Left ventricle myocardium superior (tissue), 1 donor: ENCODE measurements at regions not wholly inside any gene's neighbourhood (a gene's known extent, or its start where the extent isn't known, plus 50 kb on each side); places are given as distances from the start of the nearest gene placed in this dataset.

Source experiments
- ATAC-seq: fragments of 200-7000 bp; cut with Tn5 transposase; one replicate; pipeline ENCODE4 v1.9.1; 2020; ENCODE audit warnings: mild to moderate bottlenecking, moderate library complexity
- DNase-seq: peaks from one replicate; pipeline ENCODE4 v3.0.0-alpha.2; 2020
- intact Hi-C: fragments of 100-400 bp; cut with micrococcal nuclease; formaldehyde crosslinking; loops from one replicate; pipeline ENCODE4 v1.11.0; 2022
- donor health status: DM: no; HTN: yes; CAD: no; lungs with severe emphysema.

DNA sequence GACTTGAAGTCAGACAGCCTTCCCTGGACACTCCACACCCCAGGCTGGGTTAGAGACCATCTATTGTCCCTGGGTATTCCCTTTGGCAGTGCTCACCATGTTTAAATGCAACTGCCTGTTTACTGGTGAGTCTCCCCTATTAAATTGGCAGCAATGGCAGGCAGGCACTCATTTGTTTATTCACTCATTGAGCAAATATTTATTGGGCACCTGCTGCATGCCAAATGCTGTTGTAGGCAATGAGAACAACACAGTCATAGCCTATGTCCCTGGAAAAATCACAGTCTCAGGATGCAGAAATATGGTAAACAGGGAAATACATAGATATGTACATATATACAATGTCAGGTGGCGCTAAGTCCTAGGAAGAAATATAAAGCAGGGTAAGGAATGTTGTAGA lies 212.8 kb downstream of the SUDS3 start:
- no peak for DNase-seq
- ATAC-seq, result no peak
- intact Hi-C loops, result no loop called here

DNA sequence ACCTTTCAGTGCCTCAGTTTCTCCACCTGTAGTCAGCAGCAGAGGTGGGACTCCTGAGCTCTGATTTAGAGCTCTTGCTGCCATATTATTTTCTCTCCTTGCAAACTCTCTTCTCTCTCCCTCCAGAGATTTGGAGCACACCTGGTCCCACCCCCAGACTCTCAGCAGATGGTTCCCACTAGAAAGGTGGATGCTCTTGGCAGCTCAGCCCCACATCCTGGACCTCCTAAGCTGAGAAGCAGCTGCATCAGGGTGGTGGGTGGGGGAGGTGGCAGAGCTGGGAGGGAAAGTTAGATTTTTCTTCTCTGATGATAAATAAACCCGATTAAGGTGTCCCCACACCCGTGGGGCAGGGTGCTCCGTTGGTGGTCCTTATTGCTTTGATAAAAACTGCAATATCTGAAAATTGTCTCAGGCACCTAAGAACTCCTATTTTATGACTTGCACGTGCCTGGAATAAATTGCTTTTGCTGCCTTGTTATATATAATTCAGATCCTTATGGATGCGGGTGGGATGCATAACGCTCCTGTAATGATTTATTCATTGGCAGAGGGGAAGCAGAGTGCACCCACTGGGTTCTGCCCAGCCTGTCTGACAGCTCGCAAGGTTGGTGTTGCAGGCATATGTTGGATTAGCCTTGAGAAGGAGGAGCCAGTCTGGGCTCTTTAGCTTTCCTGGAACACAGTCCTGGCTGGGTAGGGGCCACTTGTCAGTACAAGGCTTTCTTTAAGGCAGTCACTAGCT lies 214.2 kb downstream of the SUDS3 start:
- ATAC-seq, result no peak
- intact Hi-C loops, result no loop called here

DNA sequence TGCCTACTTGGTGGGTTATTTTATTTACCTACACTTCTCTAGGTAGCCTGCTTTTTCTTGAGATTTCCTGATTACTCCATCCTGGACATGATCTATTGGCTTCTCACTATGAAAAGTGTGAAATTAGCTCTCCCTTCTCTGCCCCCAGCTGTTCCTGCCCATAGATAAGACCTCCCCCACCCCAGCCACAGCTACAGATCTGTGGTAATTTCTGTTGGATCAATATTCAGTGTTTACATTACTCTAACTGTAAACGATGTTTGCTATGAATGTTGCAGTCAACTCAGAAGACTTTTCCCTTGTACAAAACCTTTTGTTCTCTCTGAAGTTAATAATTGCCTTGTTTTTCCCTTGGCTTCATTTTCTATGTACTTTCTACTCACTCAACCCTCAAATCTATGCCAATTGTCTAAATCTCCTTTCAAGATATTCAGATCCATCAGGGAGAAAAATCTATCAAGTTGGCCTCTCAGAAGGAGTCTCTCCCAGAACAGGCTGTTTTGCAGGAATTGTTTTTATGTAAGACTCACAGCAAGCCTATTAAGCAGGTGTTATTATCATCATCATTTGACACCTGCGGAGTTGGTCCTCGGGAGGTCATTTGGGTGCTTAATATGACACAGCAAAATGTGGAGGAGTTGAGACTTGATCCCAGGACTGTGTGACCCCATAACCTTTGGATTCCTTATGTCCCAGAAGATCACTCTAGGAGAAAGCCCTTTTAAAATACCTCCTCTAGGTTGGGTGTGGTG lies 227.4 kb downstream of the SUDS3 start:
- intact Hi-C loops, result no loop called here
- ATAC-seq (no peak), DNase-seq (no peak)

More for the DNA sequence above, 214.2 kb downstream of the SUDS3 start:
- DNase-seq, result no peak

DNA sequence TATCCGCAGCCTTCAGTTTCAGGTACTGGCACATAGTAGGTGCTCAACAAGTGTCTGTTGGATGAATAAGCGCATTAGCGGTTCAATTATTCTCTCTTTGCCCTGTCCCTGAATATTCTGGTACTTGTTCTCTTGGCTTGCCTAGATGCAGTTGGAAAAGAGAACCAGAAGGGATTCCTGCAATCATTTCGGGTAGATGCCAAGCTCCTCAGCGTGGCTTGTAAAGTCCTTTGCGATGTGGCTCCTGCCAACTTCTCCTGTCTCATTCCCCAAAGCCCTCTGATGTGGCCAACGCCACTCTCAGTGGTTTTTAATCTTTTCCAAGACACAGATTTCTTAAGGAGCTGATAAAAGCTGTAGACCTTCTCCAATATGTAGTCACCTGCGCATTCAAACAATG lies 230.3 kb downstream of the SUDS3 start:
- ATAC-seq (peak; percentile 62), DNase-seq (no peak)
- intact Hi-C loops, result no loop called here

DNA sequence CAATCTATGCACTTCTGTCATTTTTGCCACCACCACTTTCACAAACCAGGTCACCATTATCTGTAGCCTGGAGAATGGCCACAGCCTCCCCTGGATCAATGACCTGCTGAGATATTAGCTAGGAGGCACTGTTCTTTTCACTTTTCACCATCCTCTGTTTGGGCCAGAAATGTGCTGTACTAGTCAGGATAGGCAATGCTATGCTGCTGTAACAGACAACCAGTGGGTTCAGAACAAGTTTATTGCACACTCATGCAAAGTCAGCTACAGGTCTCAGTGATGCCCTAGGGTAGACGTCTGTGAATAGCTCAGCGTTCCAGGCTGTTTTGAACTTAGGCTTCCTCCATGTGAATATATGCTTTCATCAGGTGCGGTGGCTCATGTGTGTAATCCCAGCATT lies 231.5 kb downstream of the SUDS3 start:
- intact Hi-C loops, result no loop called here
- DNase-seq (no peak), ATAC-seq (no peak)

DNA sequence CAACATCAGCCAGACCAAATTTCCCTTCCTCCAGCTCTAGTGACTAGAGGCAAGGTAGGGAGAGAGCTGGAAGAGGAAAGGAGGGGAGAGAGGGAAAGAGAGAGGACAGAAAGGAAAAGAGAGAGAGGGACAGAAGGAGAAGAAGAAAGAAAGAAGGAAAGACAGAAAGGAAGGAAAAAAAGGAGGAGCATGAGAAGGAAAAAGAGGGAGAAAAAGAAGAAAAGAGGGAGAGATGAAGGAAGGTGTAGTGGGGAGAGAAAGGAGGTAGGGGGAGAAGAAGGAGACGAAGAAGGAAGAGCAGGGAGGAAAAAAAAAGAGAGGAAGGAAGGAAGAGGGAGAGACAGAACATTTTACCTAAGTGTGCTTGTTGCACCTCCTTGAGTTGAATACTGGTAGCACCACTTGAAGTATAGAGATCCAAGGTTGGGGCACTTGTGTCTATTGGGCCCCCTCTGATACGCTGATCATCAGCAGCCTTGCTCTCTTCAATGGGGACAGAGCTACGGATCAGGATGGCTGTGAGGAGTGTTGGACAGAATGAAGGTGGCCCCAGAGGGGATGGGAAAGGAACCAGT lies 232.5 kb downstream of the SUDS3 start:
- intact Hi-C loops, result no loop called here
- no peak for ATAC-seq

DNA sequence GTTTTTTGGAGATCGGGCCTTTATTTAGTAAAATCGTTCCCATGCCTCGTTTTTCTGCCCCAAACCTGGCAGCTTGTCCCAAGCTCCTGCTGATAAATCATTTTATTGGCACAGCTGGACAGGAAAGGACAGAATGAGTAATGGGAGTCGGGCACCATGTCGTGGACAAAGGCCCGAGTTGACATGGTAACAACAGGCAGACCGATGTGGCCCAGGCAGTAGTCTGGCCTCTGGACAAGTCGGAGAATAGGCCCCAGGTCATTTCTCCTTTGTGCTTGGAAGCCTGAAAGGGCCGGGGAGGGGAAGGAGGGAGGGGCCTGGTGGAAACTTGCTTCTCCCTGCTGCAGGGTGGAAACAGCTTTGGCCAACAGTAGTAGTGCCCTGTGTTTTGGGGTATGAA lies 234.9 kb downstream of the SUDS3 start:
- intact Hi-C loops, result no loop called here
- ATAC-seq, result no peak

More for the DNA sequence above, 232.5 kb downstream of the SUDS3 start:
- DNase-seq, result no peak

DNA sequence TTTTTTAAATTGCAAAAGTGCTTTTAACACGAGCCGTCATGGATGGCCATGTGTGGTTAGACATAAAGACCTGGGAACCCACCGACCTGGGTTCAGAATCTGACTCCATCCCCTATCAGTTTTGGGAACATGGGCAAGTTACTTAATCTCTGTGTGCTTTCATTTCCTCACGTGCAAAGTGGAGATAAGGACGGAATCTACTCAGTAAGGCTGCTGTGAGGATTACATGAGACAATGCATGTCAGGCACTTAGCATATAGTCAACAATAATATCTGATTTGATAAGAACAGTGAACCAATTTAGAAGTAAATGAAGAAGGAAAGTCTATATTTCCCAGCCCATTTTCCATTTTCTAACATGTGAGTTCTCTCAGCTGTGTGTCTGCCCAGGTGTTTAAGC lies 235.4 kb downstream of the SUDS3 start:
- ATAC-seq, result no peak
- intact Hi-C loops, result no loop called here
- DNase-seq, result no peak

More for the DNA sequence above, 234.9 kb downstream of the SUDS3 start:
- DNase-seq, result no peak

DNA sequence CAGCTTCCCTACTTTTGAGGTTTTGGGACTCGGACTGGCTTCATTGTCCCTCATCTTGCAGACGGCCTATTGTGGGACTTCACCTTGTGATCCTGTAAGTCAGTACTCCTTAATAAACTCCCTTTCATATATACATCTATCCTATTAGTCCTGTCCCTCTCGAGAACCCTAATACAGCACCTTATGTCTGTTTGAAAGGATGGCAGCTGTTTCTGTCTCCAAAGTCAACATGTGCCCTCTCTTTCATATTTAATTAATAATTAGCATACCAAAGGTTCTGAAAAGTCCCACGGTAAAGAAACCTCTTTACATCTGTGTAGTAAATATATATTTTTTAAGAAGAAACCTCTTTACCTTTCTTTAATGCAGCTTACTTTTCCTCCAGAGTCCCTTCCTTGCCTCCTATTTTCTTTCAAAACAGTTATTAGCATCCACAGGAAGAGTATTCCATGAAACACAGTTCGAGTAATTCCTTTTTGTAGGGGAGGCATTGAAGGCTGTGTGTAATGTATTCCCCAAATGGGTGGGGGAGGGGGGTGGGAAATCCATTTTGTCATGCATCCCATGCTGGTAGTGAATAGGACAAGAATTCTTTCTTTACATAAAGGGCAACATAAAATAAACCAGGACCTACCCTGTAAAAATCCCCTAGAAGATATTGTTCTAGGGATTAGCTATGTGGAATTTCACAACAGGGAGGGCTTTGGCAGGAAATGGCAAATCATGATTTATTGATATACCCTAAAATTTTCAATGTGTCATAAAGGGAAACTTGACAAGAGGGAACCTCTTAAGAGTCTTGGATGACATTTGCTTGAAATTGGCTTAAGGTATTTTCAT lies 241.5 kb downstream of the SUDS3 start:
- intact Hi-C loops, result no loop called here
- no peak for ATAC-seq
- DNase-seq, result no peak

DNA sequence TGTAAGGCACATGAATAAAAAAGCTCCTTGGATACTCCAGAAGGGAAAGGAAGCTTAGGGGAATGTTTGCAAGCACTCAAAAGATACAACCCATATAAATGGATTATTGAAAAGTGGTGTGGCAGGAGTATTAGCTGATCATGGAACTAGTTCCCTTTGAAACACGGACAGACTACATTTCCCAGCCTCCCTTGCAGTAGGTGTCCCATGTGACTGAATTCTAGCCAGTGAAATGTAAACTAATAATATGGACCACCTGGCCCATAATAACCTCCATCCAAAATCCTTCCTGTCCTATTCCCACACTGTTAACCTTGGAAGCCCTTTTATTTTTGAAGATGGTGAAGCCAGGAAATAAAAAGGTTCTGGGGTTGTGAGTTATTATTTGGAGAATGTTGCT lies 242.3 kb downstream of the SUDS3 start:
- no peak for ATAC-seq
- no peak for DNase-seq
- intact Hi-C loops, result no loop called here

DNA sequence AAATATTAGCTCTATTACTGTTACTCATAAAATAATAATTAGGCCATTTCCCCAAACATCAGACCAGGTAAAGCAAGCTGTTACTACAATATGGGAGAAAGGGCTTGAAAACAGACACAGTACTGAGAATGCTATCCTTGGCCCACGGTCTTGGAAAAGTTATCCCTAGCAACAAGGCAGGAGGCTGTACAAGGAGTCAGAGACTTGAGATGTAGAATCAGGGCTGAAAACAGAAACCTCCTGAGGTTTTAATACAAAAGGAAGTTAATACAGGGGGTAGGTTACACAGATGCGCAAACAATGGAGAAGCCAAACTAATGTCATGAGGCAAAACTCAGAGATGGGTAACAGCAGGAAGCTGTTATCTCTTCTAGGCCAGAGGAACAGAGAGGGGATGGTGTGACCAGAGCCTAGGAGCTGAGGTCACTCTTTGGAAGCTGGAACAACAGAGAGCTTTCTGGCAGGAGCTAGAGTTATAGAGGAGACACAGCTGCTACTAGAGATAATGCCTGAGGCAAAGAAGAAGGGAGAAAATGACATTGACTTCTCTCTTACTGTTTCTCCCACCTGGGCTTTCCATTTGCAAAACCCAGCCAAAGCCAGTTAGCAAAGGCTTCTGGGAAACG lies 248.8 kb downstream of the SUDS3 start:
- intact Hi-C loops, result no loop called here
- DNase-seq, result no peak
- peak; percentile 96 for ATAC-seq

DNA sequence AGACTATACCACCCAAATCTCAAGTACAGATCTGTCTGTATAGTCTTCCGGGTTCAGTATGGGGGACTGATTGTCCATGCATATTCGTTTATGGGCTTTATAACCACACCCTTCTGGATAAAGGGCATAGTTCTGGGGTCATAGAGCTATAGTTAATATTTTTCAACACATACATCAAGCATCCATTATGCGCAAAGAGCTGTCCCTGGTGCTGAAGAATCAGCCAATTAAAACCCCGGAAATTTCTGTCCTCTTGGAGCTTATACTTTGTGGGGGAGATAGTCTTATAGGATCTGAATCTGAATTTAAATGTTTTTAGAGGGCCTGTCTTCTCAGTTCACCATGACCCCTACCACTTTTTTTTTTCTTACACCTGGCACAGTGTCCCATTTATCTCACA lies 256.7 kb downstream of the SUDS3 start:
- ATAC-seq (no peak), DNase-seq (no peak)
- intact Hi-C loops, result no loop called here

DNA sequence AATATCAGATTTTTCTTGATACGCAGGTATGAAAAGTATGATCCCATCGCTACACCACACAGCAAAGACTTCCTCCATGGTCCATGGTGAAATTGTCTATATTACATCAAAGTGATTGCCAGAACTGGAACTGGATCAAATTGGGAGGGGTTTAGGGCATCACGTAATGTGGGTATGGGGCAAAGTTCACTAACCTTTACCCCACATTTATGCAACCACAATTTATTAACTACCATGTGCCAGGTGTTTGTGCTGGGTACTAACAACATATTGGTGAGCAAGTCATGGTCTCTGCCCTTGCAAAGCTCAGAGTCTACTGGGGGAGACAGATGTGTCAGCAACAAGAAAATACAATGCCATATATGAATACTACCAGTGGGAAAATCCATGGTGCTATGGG lies 258.9 kb downstream of the SUDS3 start:
- no peak for ATAC-seq
- intact Hi-C loops, result no loop called here
- DNase-seq, result no peak

DNA sequence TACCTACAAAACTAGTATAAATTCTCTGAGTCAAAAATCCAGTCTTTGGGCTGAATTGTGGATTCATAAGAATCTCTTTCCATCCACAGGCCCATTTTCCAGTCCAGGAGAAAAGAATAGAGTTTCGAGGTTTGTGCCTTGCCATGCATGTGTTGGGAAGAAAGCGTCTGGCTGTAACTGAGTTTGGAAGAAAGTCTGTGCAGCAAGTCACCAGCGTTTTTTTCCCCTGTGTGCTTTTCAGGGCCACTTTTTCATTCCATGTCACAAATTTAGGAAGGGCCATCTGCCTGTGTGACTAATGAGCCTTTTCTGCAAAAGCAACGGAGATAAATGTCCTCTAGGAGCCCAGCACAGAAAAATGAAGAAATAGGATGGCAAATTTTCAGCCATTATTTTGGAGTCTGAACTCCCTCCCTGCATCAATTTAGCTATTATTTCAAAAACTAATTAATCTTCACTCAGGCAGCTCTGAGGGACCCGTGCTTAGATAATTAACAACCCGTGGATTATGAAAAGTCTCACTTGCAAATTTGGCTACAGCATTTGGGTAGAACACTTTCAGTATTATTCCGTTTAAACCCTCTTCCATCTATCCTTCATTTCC lies 261.5 kb downstream of the SUDS3 start:
- ATAC-seq (no peak), DNase-seq (no peak)
- intact Hi-C loops, result no loop called here

DNA sequence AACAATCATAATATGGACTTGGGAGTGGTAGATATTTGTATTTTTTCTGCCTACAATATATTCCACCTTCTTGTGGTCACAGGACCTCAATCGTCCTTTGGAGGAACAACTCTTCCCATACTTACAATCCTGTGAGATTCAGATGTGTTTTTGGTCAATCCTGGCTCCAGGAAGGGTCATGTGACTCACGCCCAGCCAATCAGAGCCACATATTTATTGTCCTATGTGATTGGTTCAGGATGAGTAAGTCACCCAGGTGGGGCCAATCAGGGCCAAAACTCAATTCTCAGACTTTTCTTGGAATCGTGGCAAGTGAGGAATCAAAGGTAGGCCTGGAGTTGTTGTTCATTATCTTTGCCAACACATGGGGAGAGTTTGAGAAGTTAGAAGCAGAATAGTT lies 264.9 kb downstream of the SUDS3 start:
- no peak for ATAC-seq
- intact Hi-C loops, result no loop called here

DNA sequence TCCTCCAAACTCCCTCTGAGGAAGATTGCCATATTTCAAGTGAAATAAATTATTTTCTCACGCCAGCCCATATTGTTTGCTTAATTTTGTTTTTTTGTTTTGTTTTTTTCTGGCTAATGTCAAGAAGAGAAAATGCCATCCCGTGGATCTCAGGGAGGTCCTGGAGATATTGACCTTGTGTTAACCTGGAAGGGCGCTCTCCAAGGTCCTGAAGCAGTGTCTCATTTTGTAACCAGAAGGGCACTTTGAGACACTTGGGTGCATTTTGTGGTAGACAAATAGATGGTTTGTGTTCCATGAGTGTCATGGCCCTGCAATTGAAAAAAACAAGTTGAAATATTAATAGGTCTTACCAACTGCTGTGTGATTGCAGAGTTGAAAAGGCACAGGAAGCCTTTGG lies 268.9 kb downstream of the SUDS3 start:
- intact Hi-C loops, result no loop called here
- DNase-seq (no peak), ATAC-seq (no peak)

More for the DNA sequence above, 264.9 kb downstream of the SUDS3 start:
- DNase-seq, result no peak

DNA sequence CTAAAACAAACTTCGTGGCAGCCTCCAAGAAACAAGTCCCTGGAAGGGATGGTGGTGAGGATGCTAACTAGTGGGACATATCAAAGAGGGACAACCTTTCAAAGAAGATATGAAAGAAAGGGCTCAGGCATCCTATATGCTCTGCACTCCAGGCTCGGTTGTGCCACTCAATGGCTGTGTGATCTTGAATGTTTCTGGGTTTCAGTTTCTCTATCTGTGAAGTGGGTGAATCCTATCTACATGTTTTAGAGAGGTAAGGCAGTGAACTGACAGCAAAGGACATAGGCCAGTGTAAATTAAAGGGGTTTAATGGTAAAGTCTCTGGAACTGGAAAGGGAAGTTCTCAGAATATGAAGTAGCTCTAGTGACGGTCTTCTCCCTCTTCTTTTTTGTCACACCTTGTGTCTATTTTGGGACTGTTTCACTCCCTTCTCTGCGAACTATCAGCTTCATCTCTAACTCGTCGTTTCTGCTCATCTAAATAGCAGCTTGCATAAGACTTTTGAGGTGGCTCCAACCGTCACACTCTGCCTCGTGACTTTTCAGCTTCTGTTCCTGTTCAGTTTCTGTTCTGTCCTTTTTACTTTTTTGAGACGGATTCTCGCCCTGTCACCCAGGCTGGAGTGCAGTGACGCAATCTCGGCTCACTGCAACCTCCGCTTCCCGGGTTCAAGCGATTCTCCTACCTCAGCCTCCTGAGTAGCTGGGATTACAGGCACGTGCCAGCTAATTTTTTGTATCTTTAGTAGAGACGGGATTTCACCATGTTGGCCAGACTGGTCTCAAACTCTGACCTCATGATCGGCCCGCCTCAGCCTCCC lies 273.6 kb downstream of the SUDS3 start:
- intact Hi-C loops, result no loop called here
- ATAC-seq, result no peak
- no peak for DNase-seq

DNA sequence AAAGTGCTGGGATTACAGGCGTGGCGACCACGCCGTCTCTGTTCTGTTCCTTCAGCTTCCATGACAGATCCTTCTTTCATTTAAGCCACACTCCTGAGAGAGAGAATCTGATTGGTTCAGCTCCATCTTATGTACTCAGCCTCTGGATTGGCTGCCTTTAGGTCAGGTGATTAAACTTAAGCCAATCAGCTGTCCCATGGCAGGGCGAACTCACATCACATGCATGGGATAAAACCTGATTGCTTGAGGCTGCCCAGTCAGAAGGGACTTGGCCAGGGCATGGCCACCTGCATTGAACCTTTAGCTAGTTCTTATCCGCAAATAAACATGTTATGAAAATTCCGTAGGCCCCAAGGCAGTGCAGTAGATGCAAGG lies 274.2 kb downstream of the SUDS3 start:
- no peak for ATAC-seq
- intact Hi-C loops, result no loop called here
- DNase-seq, result no peak
